Ishikawa (cell line): ENCODE measurements at regions not wholly inside any gene's neighbourhood (a gene's known extent, or its start where the extent isn't known, plus 50 kb on each side); places are given as distances from the start of the nearest gene placed in this dataset.

Experiments
- CEBPB ChIP-seq: IDR thresholded peaks from 2 replicates; pipeline ENCODE4 v1.6.1; 2012
- CREB1 ChIP-seq: IDR thresholded peaks from 2 replicates; pipeline ENCODE4 v1.6.1; 2012; ENCODE audit warnings: low read depth
- EGR1 ChIP-seq: IDR thresholded peaks from 2 replicates; pipeline ENCODE4 v1.6.1; 2012
- EP300 ChIP-seq: IDR thresholded peaks from 2 replicates; pipeline ENCODE4 v1.6.1; 2012; ENCODE audit warnings: borderline replicate concordance
- MAX ChIP-seq: IDR thresholded peaks from 2 replicates; pipeline ENCODE4 v1.6.1; 2012
- NFIC ChIP-seq: IDR thresholded peaks from 2 replicates; pipeline ENCODE4 v1.6.1; 2012
- RAD21 ChIP-seq: IDR thresholded peaks from 2 replicates; pipeline ENCODE4 v1.6.1; 2012; ENCODE audit warnings: low read depth
- REST ChIP-seq: IDR thresholded peaks from 2 replicates; pipeline ENCODE4 v1.6.1; 2012; ENCODE audit warnings: low read depth, mild to moderate bottlenecking
- TAF1 ChIP-seq: IDR thresholded peaks from 2 replicates; pipeline ENCODE4 v1.6.1; 2012; ENCODE audit warnings: low read depth, mild to moderate bottlenecking
- TCF12 ChIP-seq: IDR thresholded peaks from 2 replicates; pipeline ENCODE4 v1.6.1; 2012; ENCODE audit warnings: low read depth
- TEAD4 ChIP-seq: IDR thresholded peaks from 2 replicates; pipeline ENCODE4 v1.6.1; 2012
- YY1 ChIP-seq: IDR thresholded peaks from 2 replicates; pipeline ENCODE4 v1.6.1; 2012; ENCODE audit warnings: low read depth
- ZBTB7A ChIP-seq: IDR thresholded peaks from 2 replicates; pipeline ENCODE4 v1.6.1; 2012; ENCODE audit warnings: low read depth
- TF ChIP-seq, protein P1 (sequence below): IDR thresholded peaks from 2 replicates; pipeline ENCODE4 v1.6.1; 2012

DNA sequence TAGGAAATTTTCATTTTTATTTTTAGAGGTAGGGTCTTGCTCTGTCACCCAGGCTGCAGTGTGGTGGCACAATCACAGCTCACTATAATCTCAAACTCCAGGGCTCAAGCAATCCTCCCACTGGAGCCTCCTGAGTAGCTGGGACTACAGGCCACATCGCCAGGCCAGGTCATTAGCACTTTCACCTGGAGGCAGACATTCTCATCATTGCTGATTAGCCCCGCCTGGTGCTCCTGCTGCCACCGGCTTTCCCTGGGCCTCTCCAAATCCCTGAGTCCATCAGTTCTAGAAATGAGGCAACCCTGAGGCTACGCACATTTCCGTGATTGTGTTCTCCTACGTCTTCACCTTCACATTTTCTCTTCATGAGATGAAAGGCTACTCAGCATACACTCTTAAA, 607.7 kb upstream of the NRSN1 start:
- TF ChIP-seq MAX (no peak), ZBTB7A (no peak), NFIC (no peak), CREB1 (no peak), TEAD4 (no peak)
- TF ChIP-seq, protein P1, sequence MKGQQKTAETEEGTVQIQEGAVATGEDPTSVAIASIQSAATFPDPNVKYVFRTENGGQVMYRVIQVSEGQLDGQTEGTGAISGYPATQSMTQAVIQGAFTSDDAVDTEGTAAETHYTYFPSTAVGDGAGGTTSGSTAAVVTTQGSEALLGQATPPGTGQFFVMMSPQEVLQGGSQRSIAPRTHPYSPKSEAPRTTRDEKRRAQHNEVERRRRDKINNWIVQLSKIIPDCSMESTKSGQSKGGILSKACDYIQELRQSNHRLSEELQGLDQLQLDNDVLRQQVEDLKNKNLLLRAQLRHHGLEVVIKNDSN = no peak

- no peak for TF ChIP-seq EGR1
- no peak for TF ChIP-seq TEAD4
- TF ChIP-seq CREB1 = no peak
- TF ChIP-seq RAD21 = no peak
- no peak for TF ChIP-seq NFIC
- no peak for TF ChIP-seq ZBTB7A
- TF ChIP-seq REST = no peak
- TF ChIP-seq YY1 = no peak
- no peak for TF ChIP-seq TCF12
Measured at GRCh38 chr6:23522792-23523547, 603.0 kb upstream of the NRSN1 start.

GRCh38 chr6:23523771-23524170, 602.2 kb upstream of the NRSN1 start:
- no peak for TF ChIP-seq ZBTB7A
- no peak for TF ChIP-seq CEBPB

DNA sequence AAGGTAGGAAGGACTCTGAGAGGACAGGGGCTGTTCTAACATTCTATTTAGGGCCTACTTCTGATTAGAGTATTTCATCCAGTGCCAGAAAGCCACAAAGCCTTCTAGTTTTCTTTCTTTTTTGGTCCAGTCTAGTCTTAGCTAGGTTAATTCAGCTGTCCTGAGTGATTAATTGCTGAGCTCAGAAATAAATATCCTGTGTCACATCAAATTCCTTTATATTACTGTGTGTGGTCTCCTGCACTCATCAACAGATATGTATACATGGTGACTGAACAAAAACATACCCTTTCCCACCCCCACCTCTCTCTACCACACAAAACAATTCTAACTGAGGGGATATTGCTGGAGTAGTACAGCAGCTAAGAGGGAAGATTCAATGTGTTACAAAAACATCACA, 601.5 kb upstream of the NRSN1 start:
- TF ChIP-seq NFIC = no peak
- no peak for TF ChIP-seq RAD21
- TF ChIP-seq TCF12 = no peak
- TF ChIP-seq CEBPB = no peak
- no peak for TF ChIP-seq CREB1
- TF ChIP-seq TAF1 = no peak
- no peak for TF ChIP-seq MAX
- TF ChIP-seq ZBTB7A = no peak
- TF ChIP-seq YY1 = no peak

DNA sequence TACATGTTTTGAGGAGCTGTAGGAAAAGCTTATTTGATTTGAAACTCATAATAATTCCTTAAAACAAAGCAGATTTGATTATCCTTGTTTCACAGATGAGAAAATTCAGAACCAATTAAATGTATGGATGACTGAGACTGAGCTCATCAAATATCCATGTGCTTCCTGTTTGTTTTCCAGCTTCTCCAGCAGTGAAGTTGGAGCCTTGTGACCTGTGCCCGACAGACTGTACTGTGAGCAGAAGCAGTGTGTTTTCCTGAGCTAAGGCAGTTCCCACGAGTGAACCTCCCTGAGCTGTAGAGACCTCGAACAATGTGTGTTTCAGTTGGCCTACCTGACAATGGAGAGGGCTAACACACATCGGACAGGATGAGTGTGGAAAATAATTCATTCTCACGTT, 599.5 kb upstream of the NRSN1 start:
- no peak for TF ChIP-seq CREB1

GRCh38 chr6:23529902-23530301, 596.1 kb upstream of the NRSN1 start:
- TF ChIP-seq RAD21 = no peak
- TF ChIP-seq MAX = no peak
- TF ChIP-seq REST = no peak
- no peak for TF ChIP-seq EGR1

DNA sequence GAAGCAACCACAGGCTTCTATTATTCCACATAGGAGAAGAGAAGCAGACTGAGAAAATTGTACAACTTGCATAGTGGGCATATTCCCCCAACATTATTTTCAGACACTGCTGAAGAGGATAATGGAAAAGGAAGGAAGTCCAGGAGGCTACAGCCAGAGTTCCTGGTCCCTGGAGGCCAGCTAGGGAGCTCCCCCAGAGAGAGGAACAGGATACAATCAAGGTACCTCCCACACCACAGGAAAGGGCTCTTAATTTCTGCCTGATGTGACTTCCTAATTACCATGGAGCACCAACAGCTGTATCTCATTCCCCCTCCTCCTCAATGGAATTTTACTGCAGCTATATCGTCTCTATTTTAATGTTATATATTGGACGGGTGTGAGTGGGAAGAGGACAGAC, 594.3 kb upstream of the NRSN1 start:
- TF ChIP-seq TAF1 = no peak
- no peak for TF ChIP-seq YY1
- no peak for TF ChIP-seq CREB1
- TF ChIP-seq TEAD4 = no peak
- TF ChIP-seq ZBTB7A = no peak
- TF ChIP-seq TCF12 = no peak
- TF ChIP-seq EP300 = no peak
- TF ChIP-seq, protein P1 = no peak
